ENCODE measurements at regions not wholly inside any gene's neighbourhood (a gene's known extent, or its start where the extent isn't known, plus 50 kb on each side); places are given as distances from the start of the nearest gene placed in this dataset.

DNA sequence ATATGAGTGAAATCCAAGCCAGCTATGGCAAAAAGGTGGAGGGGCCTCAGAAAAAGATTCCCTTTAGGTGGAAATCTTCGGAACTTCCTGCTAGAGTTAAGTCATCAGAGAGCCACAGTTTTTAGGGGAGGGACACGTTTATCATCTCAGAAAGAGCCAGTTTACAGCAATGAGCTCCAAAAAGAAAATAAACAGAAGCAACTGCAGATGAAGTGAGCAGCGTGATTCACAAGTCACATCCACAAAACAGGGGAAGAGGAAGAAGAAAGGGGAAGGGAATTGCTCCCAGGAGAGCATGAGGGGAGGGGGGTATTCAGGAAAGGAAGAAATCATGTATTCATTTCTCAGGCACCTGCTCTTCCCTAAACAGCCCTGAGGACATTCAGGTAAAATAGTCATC lies 156.2 kb upstream of the FOXK1 start:
- H3K36me3 ChIP-seq (replicated peaks in 1 of 2; ENCODE audit: control insufficient read depth in 1 of 2, insufficient read depth in 2 of 2, low read length in 2 of 2): no peaks in the 10 kb centered on the region
- H3K9ac ChIP-seq (ENCODE audit: insufficient read depth, low read depth, low read length): no peak overlapping the region
- H3K79me2 ChIP-seq (ENCODE audit: insufficient read depth, low read length): no peaks in the 10 kb centered on the region
- in situ Hi-C loops (cut with HindIII; ENCODE audit: extremely low pct_ligation_motif_present, low pct_unique_long_range_greater_than_20kb) (no loop called here), intact Hi-C loops (cut with micrococcal nuclease; ENCODE audit: unreplicated experiment) (no loop called here)
- BruUV-seq (replicated peaks): no TSS peak
- no peaks in the 10 kb centered on the region for H3K9me3 ChIP-seq (ENCODE audit: low read length)
- no peaks in the 10 kb centered on the region for H4K20me1 ChIP-seq (ENCODE audit: insufficient read depth, low read length)
- H3K4me3 ChIP-seq (replicated peaks in 1 of 3; ENCODE audit: insufficient read depth in 1 of 3, low read depth in 2 of 3, low read length in 3 of 3): no peak overlapping the region
- H3K4me2 ChIP-seq (ENCODE audit: low read depth, low read length): no peak overlapping the region
- H2AFZ ChIP-seq (ENCODE audit: low read length): no peak overlapping the region
- ChIA-PET POLR2A (no interaction called here), CTCF (ENCODE audit: low intra/inter-chr PET ratio, low total read pairs) (no interaction called here)
- no peak overlapping the region for H3K27ac ChIP-seq (ENCODE audit: extremely low read length, insufficient read depth, low read length)
- no peaks in the 10 kb centered on the region for H3K4me1 ChIP-seq (ENCODE audit: insufficient read depth, low read length)
- no peaks in the 10 kb centered on the region; a peak in 1 of 5 replicates for H3K27me3 ChIP-seq (ENCODE audit: control insufficient read depth in 1 of 2, insufficient read depth in 2 of 2, low read length in 2 of 2)
- no peak for FAIRE-seq
- TF ChIP-seq ZNF256 (CRISPR knock-in tag; conservative IDR thresholded peaks at IDR 0.05): no peak
- no peak for TF ChIP-seq ZFP36L1 (CRISPR knock-in tag; IDR thresholded peaks at IDR 0.05)
- TF ChIP-seq, protein P1, sequence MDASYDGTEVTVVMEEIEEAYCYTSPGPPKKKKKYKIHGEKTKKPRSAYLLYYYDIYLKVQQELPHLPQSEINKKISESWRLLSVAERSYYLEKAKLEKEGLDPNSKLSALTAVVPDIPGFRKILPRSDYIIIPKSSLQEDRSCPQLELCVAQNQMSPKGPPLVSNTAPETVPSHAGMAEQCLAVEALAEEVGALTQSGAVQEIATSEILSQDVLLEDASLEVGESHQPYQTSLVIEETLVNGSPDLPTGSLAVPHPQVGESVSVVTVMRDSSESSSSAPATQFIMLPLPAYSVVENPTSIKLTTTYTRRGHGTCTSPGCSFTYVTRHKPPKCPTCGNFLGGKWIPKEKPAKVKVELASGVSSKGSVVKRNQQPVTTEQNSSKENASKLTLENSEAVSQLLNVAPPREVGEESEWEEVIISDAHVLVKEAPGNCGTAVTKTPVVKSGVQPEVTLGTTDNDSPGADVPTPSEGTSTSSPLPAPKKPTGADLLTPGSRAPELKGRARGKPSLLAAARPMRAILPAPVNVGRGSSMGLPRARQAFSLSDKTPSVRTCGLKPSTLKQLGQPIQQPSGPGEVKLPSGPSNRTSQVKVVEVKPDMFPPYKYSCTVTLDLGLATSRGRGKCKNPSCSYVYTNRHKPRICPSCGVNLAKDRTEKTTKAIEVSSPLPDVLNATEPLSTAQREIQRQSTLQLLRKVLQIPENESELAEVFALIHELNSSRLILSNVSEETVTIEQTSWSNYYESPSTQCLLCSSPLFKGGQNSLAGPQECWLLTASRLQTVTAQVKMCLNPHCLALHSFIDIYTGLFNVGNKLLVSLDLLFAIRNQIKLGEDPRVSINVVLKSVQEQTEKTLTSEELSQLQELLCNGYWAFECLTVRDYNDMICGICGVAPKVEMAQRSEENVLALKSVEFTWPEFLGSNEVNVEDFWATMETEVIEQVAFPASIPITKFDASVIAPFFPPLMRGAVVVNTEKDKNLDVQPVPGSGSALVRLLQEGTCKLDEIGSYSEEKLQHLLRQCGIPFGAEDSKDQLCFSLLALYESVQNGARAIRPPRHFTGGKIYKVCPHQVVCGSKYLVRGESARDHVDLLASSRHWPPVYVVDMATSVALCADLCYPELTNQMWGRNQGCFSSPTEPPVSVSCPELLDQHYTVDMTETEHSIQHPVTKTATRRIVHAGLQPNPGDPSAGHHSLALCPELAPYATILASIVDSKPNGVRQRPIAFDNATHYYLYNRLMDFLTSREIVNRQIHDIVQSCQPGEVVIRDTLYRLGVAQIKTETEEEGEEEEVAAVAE (CRISPR knock-in tag; IDR thresholded peaks at IDR 0.05; ENCODE audit: borderline replicate concordance): no peak
- no peak for TF ChIP-seq ZFP37 (CRISPR knock-in tag; IDR thresholded peaks at IDR 0.05; ENCODE audit: borderline replicate concordance)
- TF ChIP-seq ZNF841 (CRISPR knock-in tag; IDR thresholded peaks at IDR 0.05; ENCODE audit: borderline replicate concordance): no peak
- TF ChIP-seq, protein P2, sequence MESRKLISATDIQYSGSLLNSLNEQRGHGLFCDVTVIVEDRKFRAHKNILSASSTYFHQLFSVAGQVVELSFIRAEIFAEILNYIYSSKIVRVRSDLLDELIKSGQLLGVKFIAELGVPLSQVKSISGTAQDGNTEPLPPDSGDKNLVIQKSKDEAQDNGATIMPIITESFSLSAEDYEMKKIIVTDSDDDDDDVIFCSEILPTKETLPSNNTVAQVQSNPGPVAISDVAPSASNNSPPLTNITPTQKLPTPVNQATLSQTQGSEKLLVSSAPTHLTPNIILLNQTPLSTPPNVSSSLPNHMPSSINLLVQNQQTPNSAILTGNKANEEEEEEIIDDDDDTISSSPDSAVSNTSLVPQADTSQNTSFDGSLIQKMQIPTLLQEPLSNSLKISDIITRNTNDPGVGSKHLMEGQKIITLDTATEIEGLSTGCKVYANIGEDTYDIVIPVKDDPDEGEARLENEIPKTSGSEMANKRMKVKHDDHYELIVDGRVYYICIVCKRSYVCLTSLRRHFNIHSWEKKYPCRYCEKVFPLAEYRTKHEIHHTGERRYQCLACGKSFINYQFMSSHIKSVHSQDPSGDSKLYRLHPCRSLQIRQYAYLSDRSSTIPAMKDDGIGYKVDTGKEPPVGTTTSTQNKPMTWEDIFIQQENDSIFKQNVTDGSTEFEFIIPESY (CRISPR knock-in tag; IDR thresholded peaks at IDR 0.05): no peak
- no peak for ATAC-seq
- WGBS (ENCODE audit: low lambda C conversion rate): 2% methylated on average over 3 of the region's 3 CpGs
- DNase-seq (ENCODE audit: low spot score): no peak

Measured in HepG2 (cell line).